ENCODE measurements at regions not wholly inside any gene's neighbourhood (a gene's known extent, or its start where the extent isn't known, plus 50 kb on each side); places are given as distances from the start of the nearest gene placed in this dataset.
A peak's percentile ranks its signal among the peaks of the same experiment; 100 is the strongest.

DNA sequence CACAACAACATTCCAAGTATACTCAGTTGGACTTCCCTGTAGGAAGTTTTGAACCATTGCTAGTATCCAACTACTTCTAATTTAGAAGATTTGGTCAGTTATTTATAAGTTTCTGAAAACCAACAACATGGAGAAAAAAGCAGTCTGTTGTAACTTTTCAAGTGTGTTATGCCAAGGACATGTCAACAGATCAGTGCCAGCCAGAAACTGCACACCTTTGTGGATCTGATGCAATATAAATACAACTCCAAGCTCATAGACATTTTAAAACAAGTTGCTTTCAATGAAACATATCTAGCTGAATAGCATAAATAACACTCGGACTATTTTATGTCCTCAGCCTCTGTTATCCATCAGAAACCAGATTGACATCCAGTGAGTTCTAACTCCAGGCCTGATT, 58.3 kb upstream of the CARMIL1 start:
- intact Hi-C loops (cut with micrococcal nuclease) = loop anchor here (5.0 kb wide), 2 partner anchors 336 to 381 kb away; no protein-coding TSS in a partner anchor
- CTCF ChIA-PET = interaction anchor here (1.0 to 2.4 kb wide), 4 partner anchors 146 to 365 kb away, joined by 3 to 5 read pairs (median 4); no protein-coding TSS in a partner anchor
- ATAC-seq = no peak
- Mint-ChIP-seq H3K36me3 (ENCODE audit: low read depth) (no peaks in the 10 kb centered on the region), H3K4me1 (ENCODE audit: low read depth) (peaks cover 11% of the 10 kb centered on the region), H3K9me3 (no peaks in the 10 kb centered on the region), H3K4me3 (no peak overlapping the region), H3K27me3 (peaks cover 4% of the 10 kb centered on the region), H3K27ac (no peak overlapping the region)
- DNase-seq = no peak
- POLR2A ChIA-PET = no interaction called here
- TF ChIP-seq, protein P1, sequence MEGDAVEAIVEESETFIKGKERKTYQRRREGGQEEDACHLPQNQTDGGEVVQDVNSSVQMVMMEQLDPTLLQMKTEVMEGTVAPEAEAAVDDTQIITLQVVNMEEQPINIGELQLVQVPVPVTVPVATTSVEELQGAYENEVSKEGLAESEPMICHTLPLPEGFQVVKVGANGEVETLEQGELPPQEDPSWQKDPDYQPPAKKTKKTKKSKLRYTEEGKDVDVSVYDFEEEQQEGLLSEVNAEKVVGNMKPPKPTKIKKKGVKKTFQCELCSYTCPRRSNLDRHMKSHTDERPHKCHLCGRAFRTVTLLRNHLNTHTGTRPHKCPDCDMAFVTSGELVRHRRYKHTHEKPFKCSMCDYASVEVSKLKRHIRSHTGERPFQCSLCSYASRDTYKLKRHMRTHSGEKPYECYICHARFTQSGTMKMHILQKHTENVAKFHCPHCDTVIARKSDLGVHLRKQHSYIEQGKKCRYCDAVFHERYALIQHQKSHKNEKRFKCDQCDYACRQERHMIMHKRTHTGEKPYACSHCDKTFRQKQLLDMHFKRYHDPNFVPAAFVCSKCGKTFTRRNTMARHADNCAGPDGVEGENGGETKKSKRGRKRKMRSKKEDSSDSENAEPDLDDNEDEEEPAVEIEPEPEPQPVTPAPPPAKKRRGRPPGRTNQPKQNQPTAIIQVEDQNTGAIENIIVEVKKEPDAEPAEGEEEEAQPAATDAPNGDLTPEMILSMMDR (IDR thresholded peaks at IDR 0.05) = no peak

DNA sequence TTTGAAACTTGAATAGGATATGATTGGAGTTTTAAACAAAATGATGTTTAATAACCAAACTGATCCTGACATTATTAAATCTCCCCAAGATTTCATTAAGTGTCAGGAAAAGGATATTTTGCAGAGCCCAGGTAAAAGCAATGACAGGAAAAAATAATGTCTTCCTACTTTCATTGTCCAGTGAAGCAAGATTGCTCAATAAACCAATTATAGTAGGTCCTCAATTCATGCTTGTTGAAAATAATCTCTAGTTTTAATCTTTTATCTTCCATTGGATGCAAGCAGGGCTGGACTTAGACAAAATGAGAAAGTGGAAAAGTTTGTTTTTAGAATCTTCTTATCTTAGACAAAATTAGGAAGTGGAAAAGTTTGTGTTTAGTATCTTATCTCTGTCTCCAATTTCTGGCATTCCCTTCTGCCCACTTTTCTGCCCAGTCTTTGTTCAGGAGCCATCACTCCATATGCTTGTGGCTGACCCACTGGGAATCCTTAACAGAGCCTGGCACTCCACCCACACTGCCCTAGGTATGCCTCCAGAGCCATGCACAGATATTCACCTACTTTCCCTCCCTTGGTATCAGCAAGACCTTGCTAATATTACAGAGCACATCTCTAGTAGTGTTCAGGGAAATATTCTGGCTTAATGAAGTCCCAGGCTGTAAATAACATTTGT, 57.0 kb upstream of the CARMIL1 start:
- H3K27me3 Mint-ChIP-seq = peaks cover 6% of the 10 kb centered on the region
- no peak overlapping the region for H3K27ac Mint-ChIP-seq
- TF ChIP-seq, protein P1 (IDR thresholded peaks at IDR 0.05) = no peak
- no peak overlapping the region for H3K4me3 Mint-ChIP-seq
- no peaks in the 10 kb centered on the region for H3K36me3 Mint-ChIP-seq (ENCODE audit: low read depth)
- ATAC-seq (no peak), DNase-seq (no peak)
- intact Hi-C loops (cut with micrococcal nuclease) = loop anchor here (5.0 kb wide), 2 partner anchors 335 to 380 kb away; no protein-coding TSS in a partner anchor
- POLR2A ChIA-PET = no interaction called here
- CTCF ChIA-PET = interaction anchor here (1.1 to 2.9 kb wide), 21 partner anchors 16 to 498 kb away, joined by 3 to 36 read pairs (median 7); no protein-coding TSS in a partner anchor
- peaks cover 11% of the 10 kb centered on the region for H3K4me1 Mint-ChIP-seq (ENCODE audit: low read depth)
- no peaks in the 10 kb centered on the region for H3K9me3 Mint-ChIP-seq

- peaks cover 11% of the 10 kb centered on the region for H3K4me1 Mint-ChIP-seq (ENCODE audit: low read depth)
- H3K27ac Mint-ChIP-seq = no peak overlapping the region
- ChIA-PET POLR2A (no interaction called here), CTCF (interaction anchor here (0.7 to 2.9 kb wide), 54 partner anchors 8 to 605 kb away, joined by 3 to 36 read pairs (median 5); partner anchors contain the start of gene CARMIL1)
- TF ChIP-seq, protein P1 (IDR thresholded peaks at IDR 0.05) = peak; percentile 97
- H3K36me3 Mint-ChIP-seq (ENCODE audit: low read depth) = no peaks in the 10 kb centered on the region
- DNase-seq (peak; percentile 77), ATAC-seq (peak; percentile 77)
- intact Hi-C loops (cut with micrococcal nuclease) = loop anchor here (5.0 kb wide), 2 partner anchors 334 to 379 kb away; no protein-coding TSS in a partner anchor
- peaks cover 6% of the 10 kb centered on the region for H3K27me3 Mint-ChIP-seq
- H3K4me3 Mint-ChIP-seq = peak overlapping the region; percentile 59
- H3K9me3 Mint-ChIP-seq = no peaks in the 10 kb centered on the region
These were observed 55.6 kb upstream of the CARMIL1 start for GRCh38 chr6:25223490-25223991.

DNA sequence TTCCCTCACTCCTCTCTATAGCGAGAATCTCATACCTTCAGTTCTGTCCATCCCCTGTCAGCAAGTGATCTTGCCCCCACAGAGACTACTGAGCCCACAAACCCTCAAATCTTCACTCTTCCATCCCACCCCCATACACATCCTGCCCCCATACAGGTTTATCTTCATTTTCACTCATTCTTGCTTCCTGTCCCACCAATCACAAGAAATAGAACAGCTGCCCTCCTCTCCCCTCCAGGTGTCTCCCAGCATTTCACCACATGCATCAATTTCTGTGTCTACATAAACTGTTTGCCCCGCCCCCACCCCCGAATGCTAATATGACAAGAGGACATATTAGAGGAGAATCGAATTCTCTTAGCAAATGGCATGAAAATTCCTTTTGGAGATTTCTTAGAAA, 54.9 kb upstream of the CARMIL1 start:
- peaks cover 6% of the 10 kb centered on the region for H3K27me3 Mint-ChIP-seq
- TF ChIP-seq, protein P1 (IDR thresholded peaks at IDR 0.05) = no peak
- no peaks in the 10 kb centered on the region for H3K36me3 Mint-ChIP-seq (ENCODE audit: low read depth)
- POLR2A ChIA-PET = no interaction called here
- ATAC-seq = peak; percentile 66
- DNase-seq = no peak
- intact Hi-C loops (cut with micrococcal nuclease) = loop anchor here (5.0 kb wide), 2 partner anchors 333 to 378 kb away; no protein-coding TSS in a partner anchor
- no peak overlapping the region for H3K27ac Mint-ChIP-seq
- CTCF ChIA-PET = interaction anchor here (0.8 to 2.9 kb wide), 28 partner anchors 8 to 491 kb away, joined by 3 to 36 read pairs (median 8); partner anchors contain the start of gene CARMIL1
- peaks cover 11% of the 10 kb centered on the region for H3K4me1 Mint-ChIP-seq (ENCODE audit: low read depth)
- no peaks in the 10 kb centered on the region for H3K9me3 Mint-ChIP-seq
- peak overlapping the region; percentile 59 for H3K4me3 Mint-ChIP-seq

DNA sequence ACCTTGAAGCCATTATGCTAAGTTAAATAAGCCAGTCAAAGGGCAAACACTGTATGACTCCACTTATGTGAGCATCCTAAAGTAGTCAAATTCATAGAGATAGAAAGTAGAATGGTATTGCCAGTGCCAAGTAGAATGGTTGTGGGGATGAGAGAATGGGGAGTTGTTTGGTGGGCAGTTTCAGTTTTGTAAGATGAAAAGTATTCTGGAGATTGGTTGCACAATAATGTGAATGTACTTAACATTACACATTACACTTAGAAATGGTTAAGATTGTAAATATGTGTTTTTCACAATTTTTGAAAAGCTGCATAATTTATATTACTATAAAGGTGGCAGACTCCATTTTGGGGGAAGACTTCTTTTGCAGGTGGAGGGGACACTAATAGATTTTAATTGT, 51.3 kb upstream of the CARMIL1 start:
- POLR2A ChIA-PET = interaction anchor here (0.6 to 1.5 kb wide), 2 partner anchors 13 to 653 kb away, joined by 3 to 6 read pairs; no protein-coding TSS in a partner anchor
- Mint-ChIP-seq H3K36me3 (ENCODE audit: low read depth) (no peaks in the 10 kb centered on the region), H3K9me3 (no peaks in the 10 kb centered on the region), H3K4me3 (no peak overlapping the region), H3K4me1 (ENCODE audit: low read depth) (peaks cover 11% of the 10 kb centered on the region), H3K27ac (no peak overlapping the region), H3K27me3 (peaks cover 6% of the 10 kb centered on the region)
- CTCF ChIA-PET = interaction anchor here (1.4 to 1.6 kb wide), 2 partner anchors 14 to 374 kb away, joined by 3 to 4 read pairs; no protein-coding TSS in a partner anchor
- TF ChIP-seq, protein P1 (IDR thresholded peaks at IDR 0.05) = no peak
- ATAC-seq (no peak), DNase-seq (no peak)
- intact Hi-C loops (cut with micrococcal nuclease) = no loop called here

Measured in activated CD8-positive, alpha-beta T cell treated with anti-CD3 and anti-CD28 coated beads for 36 hours (primary cell).